Fibroblast of lung (primary cell): ENCODE measurements at regions not wholly inside any gene's neighbourhood (a gene's known extent, or its start where the extent isn't known, plus 50 kb on each side); places are given as distances from the start of the nearest gene placed in this dataset.

ENCODE experiments used
- DNase-seq, 2 donors: peaks; one replicate each; pipeline versions ENCODE4 v3.0.0 to v3.0.0-alpha.2; 2010; ENCODE audit warnings: low read depth in 2 of 2
- H2AFZ ChIP-seq: 2 replicates; pipeline ENCODE4 v1.5.1; 2012; ENCODE audit warnings: low read length, control low read depth, inconsistent platforms
- H3K27ac ChIP-seq: 2 replicates; pipeline ENCODE4 v1.5.1; 2011; ENCODE audit warnings: low read length, control low read depth; ENCODE audit not compliant: insufficient read depth
- H3K27me3 ChIP-seq: 2 replicates; pipeline ENCODE4 v1.5.1; 2011; ENCODE audit warnings: mild to moderate bottlenecking, low read length; ENCODE audit not compliant: control insufficient read depth, insufficient read depth
- H3K36me3 ChIP-seq: 2 replicates; pipeline ENCODE4 v1.5.1; 2011; ENCODE audit warnings: low read length; ENCODE audit not compliant: control insufficient read depth, insufficient read depth
- H3K4me1 ChIP-seq: 2 replicates; pipeline ENCODE4 v1.5.1; 2011; ENCODE audit warnings: low read length; ENCODE audit not compliant: control insufficient read depth, insufficient read depth; ENCODE audit errors: extremely low read depth
- H3K4me2 ChIP-seq: 2 replicates; pipeline ENCODE4 v1.5.1; 2011; ENCODE audit warnings: low read length, control low read depth; ENCODE audit not compliant: insufficient read depth; ENCODE audit errors: extremely low read depth
- H3K4me3 ChIP-seq, 4 experiments: fragments of 200-600 bp in 1 of 4; sonication (generic) in 1 of 4; replicated peaks in 1 of 4; 2 replicates each; pipeline ENCODE4 v1.5.1; 2011 to 2016; ENCODE audit warnings: low read length in 4 of 4, low read depth in 3 of 4, mild to moderate bottlenecking in 3 of 4, control low read depth in 2 of 4, inconsistent platforms in 1 of 4, mixed read lengths in 1 of 4; ENCODE audit not compliant: insufficient read depth in 1 of 4; ENCODE audit errors: control extremely low read depth in 1 of 4
- H3K79me2 ChIP-seq: 2 replicates; pipeline ENCODE4 v1.5.1; 2012; ENCODE audit warnings: mild to moderate bottlenecking, low read length, inconsistent platforms; ENCODE audit not compliant: control insufficient read depth, insufficient read depth
- H3K9ac ChIP-seq: 2 replicates; pipeline ENCODE4 v1.5.1; 2011; ENCODE audit warnings: mild to moderate bottlenecking, low read length, control low read depth; ENCODE audit not compliant: insufficient read depth
- H3K9me3 ChIP-seq: 2 replicates; pipeline ENCODE4 v1.5.1; 2012; ENCODE audit warnings: low read depth, low read length; ENCODE audit not compliant: control insufficient read depth, insufficient read depth
- H4K20me1 ChIP-seq: 2 replicates; pipeline ENCODE4 v1.5.1; 2011; ENCODE audit warnings: low read length; ENCODE audit not compliant: control insufficient read depth, insufficient read depth; ENCODE audit errors: extremely low read depth
- CTCF ChIP-seq, 2 donors: IDR thresholded peaks in 1 of 2; conservative IDR thresholded peaks in 1 of 2; 1 replicate in 1 of 2; 2 replicates in 1 of 2; pipeline ENCODE4 v1.5.1; 2011 to 2012; ENCODE audit warnings: low read length in 2 of 2, control low read depth in 1 of 2, inconsistent platforms in 1 of 2, low read depth in 1 of 2, mild to moderate bottlenecking in 1 of 2
- EZH2 ChIP-seq: IDR thresholded peaks from 2 replicates; pipeline ENCODE4 v1.5.1; 2012; ENCODE audit warnings: low read length, control low read depth, mild to moderate bottlenecking; ENCODE audit errors: missing control alignments

- Histone ChIP-seq H2AFZ (no peak overlapping the region), H3K4me1 (no peaks in the 10 kb centered on the region), H3K27ac (no peak overlapping the region), H3K27me3 (no peaks in the 10 kb centered on the region), H3K9me3 (no peaks in the 10 kb centered on the region), H3K4me3 (no peak overlapping the region), H3K4me2 (no peak overlapping the region), H3K9ac (no peak overlapping the region), H3K36me3 (no peaks in the 10 kb centered on the region), H3K79me2 (no peaks in the 10 kb centered on the region), H4K20me1 (no peaks in the 10 kb centered on the region)
- TF ChIP-seq EZH2 (no peak), CTCF (conservative IDR thresholded peaks at IDR 0.05 in 1 of 2, IDR thresholded peaks at IDR 0.05 in 1 of 2; ENCODE audit: low read depth in 1 of 2, low read length in 2 of 2) (no peak)
- peak in 1 of 2 donors; percentile 43 for DNase-seq
Observed at GRCh38 chr22:49638788-49639187, 188.9 kb downstream of the BRD1 start.

- Histone ChIP-seq H3K9me3 (no peaks in the 10 kb centered on the region), H3K4me1 (no peaks in the 10 kb centered on the region), H3K9ac (no peak overlapping the region)
Observed at GRCh38 chr22:49638001-49638400, 189.7 kb downstream of the BRD1 start.

DNA sequence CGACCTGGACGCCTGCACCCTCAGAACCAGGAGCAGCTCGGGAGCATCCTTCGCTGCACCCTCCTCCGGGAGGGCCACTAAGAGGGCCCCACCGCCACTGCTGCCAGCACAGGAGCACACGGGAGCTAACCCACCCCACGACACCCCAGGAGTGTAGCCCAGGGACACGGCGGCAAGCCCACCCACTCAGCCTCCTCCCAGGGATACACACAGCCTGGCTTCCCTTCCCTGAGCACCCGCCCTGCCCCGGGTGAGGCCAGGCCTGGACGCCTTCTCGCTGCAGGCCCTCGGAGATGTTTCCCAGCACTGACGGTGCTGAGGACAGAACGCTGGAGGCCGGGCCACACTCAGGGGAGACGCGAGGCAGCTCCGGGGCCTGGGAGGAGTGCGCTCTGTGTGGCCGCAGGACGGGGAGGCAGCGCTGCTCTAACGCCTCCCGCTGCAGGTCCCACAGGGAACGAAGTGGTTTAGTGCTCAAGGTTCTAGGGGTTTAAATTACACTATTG, 190.4 kb downstream of the BRD1 start:
- no peak for TF ChIP-seq EZH2
- TF ChIP-seq CTCF (conservative IDR thresholded peaks at IDR 0.05 in 1 of 2, IDR thresholded peaks at IDR 0.05 in 1 of 2; ENCODE audit: low read depth in 1 of 2, low read length in 2 of 2) = no peak
- no peaks in the 10 kb centered on the region for H3K79me2 ChIP-seq
- no peak overlapping the region for H3K9ac ChIP-seq
- DNase-seq = no peak
- no peak overlapping the region for H2AFZ ChIP-seq
- no peaks in the 10 kb centered on the region for H4K20me1 ChIP-seq
- H3K36me3 ChIP-seq = no peaks in the 10 kb centered on the region
- no peaks in the 10 kb centered on the region for H3K4me1 ChIP-seq
- no peak overlapping the region for H3K27ac ChIP-seq
- no peaks in the 10 kb centered on the region for H3K9me3 ChIP-seq
- H3K4me3 ChIP-seq = no peak overlapping the region
- H3K27me3 ChIP-seq = no peaks in the 10 kb centered on the region
- no peak overlapping the region for H3K4me2 ChIP-seq

More at GRCh38 chr22:49638001-49638400, 189.7 kb downstream of the BRD1 start:
- H3K4me2 ChIP-seq = no peak overlapping the region
- no peaks in the 10 kb centered on the region for H3K27me3 ChIP-seq
- H3K4me3 ChIP-seq = no peak overlapping the region
- H3K27ac ChIP-seq = no peak overlapping the region
- TF ChIP-seq CTCF (conservative IDR thresholded peaks at IDR 0.05 in 1 of 2, IDR thresholded peaks at IDR 0.05 in 1 of 2; ENCODE audit: low read depth in 1 of 2, low read length in 2 of 2) (no peak), EZH2 (no peak)
- H3K36me3 ChIP-seq = no peaks in the 10 kb centered on the region
- H4K20me1 ChIP-seq = no peaks in the 10 kb centered on the region
- no peak for DNase-seq
- no peaks in the 10 kb centered on the region for H3K79me2 ChIP-seq
- H2AFZ ChIP-seq = no peak overlapping the region
